ENCODE measurements at regions not wholly inside any gene's neighbourhood (a gene's known extent, or its start where the extent isn't known, plus 50 kb on each side); places are given as distances from the start of the nearest gene placed in this dataset.
A peak's percentile ranks its signal among the peaks of the same experiment; 100 is the strongest.

- Histone ChIP-seq H3K4me3 (no peak overlapping the region), H3K9me3 (no peaks in the 10 kb centered on the region), H3K27ac (replicated peaks in 1 of 4) (no peak overlapping the region), H3K36me3 (no peaks in the 10 kb centered on the region), H3K4me1 (peaks cover 6 to 15% (median 12%) of the 10 kb centered on the region in 4 donors), H3K27me3 (no peaks in the 10 kb centered on the region)
- TF ChIP-seq POLR2AphosphoS5 (IDR thresholded peaks at IDR 0.05), result no peak
- TF ChIP-seq POLR2A (IDR thresholded peaks at IDR 0.05; ENCODE audit: low read depth), result no peak
- TF ChIP-seq EP300 (IDR thresholded peaks at IDR 0.05), result no peak
- TF ChIP-seq CTCF (IDR thresholded peaks at IDR 0.05), result no peak
- no peak for DNase-seq (ENCODE audit: extremely low spot score)
- 81% methylated on average over 2 of the region's 2 CpGs for WGBS
- intact Hi-C loops (cut with DNase I), result no loop called here
Measured at GRCh38 chr4:54570822-54571221, 86.9 kb upstream of the KIT start.

- Histone ChIP-seq H3K27ac (replicated peaks in 1 of 4) (no peak overlapping the region), H3K27me3 (no peaks in the 10 kb centered on the region), H3K36me3 (no peaks in the 10 kb centered on the region), H3K9me3 (no peaks in the 10 kb centered on the region), H3K4me1 (peaks cover 6 to 15% (median 12%) of the 10 kb centered on the region in 4 donors), H3K4me3 (no peak overlapping the region)
- 85% methylated on average over 12 of the region's 12 CpGs for WGBS
- TF ChIP-seq POLR2A (IDR thresholded peaks at IDR 0.05; ENCODE audit: low read depth) (no peak), POLR2AphosphoS5 (IDR thresholded peaks at IDR 0.05) (no peak), CTCF (IDR thresholded peaks at IDR 0.05) (no peak), EP300 (IDR thresholded peaks at IDR 0.05) (no peak)
- intact Hi-C loops (cut with DNase I), result no loop called here
- DNase-seq (ENCODE audit: extremely low spot score), result peak; percentile 66
Measured at GRCh38 chr4:54571293-54572151, 86.2 kb upstream of the KIT start.

GRCh38 chr4:54572152-54572542 is 85.6 kb upstream of the KIT start:
- no peaks in the 10 kb centered on the region for H3K27me3 ChIP-seq
- H3K4me3 ChIP-seq, result no peak overlapping the region
- peaks cover 6 to 15% (median 12%) of the 10 kb centered on the region in 4 donors for H3K4me1 ChIP-seq
- no peaks in the 10 kb centered on the region for H3K9me3 ChIP-seq
- no peak overlapping the region for H3K27ac ChIP-seq (replicated peaks in 1 of 4)
- no peaks in the 10 kb centered on the region for H3K36me3 ChIP-seq
- TF ChIP-seq POLR2A (IDR thresholded peaks at IDR 0.05; ENCODE audit: low read depth), result no peak
- no peak for TF ChIP-seq CTCF (IDR thresholded peaks at IDR 0.05)
- no peak for TF ChIP-seq EP300 (IDR thresholded peaks at IDR 0.05)
- no peak for TF ChIP-seq POLR2AphosphoS5 (IDR thresholded peaks at IDR 0.05)
- DNase-seq (ENCODE audit: extremely low spot score), result peak; percentile 12
- intact Hi-C loops (cut with DNase I), result no loop called here

- H3K27me3 ChIP-seq, result no peaks in the 10 kb centered on the region
- no peak overlapping the region for H3K4me3 ChIP-seq
- intact Hi-C loops (cut with DNase I), result no loop called here
- no peaks in the 10 kb centered on the region for H3K36me3 ChIP-seq
- no peaks in the 10 kb centered on the region for H3K9me3 ChIP-seq
- TF ChIP-seq CTCF (IDR thresholded peaks at IDR 0.05) (no peak), POLR2AphosphoS5 (IDR thresholded peaks at IDR 0.05) (no peak), POLR2A (IDR thresholded peaks at IDR 0.05; ENCODE audit: low read depth) (no peak), EP300 (IDR thresholded peaks at IDR 0.05) (no peak)
- H3K4me1 ChIP-seq, result no peaks in the 10 kb centered on the region
- WGBS, result 93% methylated on average over 1 of the region's 1 CpG
- H3K27ac ChIP-seq (replicated peaks in 1 of 4), result no peak overlapping the region
- DNase-seq (ENCODE audit: extremely low spot score), result peak; percentile 7
Measured at GRCh38 chr4:54574500-54574899, 83.3 kb upstream of the KIT start.
